Fibroblast of pulmonary artery (primary cell): ENCODE measurements at regions not wholly inside any gene's neighbourhood (a gene's known extent, or its start where the extent isn't known, plus 50 kb on each side); places are given as distances from the start of the nearest gene placed in this dataset.

ENCODE experiments used
- DNase-seq: peaks from one replicate; pipeline ENCODE4 v3.0.0-alpha.2; 2010; ENCODE audit warnings: low read depth
- H3K4me3 ChIP-seq: replicated peaks from 2 replicates; pipeline ENCODE4 v1.5.1; 2011; ENCODE audit warnings: low read depth, mild to moderate bottlenecking, control low read depth, low read length, moderate library complexity
- CTCF ChIP-seq: IDR thresholded peaks from 2 replicates; pipeline ENCODE4 v1.5.1; 2011; ENCODE audit warnings: mild to moderate bottlenecking, control low read depth, low read length, inconsistent platforms; ENCODE audit errors: missing control alignments

GRCh38 chr12:92601680-92602079 lies 101.1 kb upstream of the PLEKHG7 start:
- TF ChIP-seq CTCF = no peak
- DNase-seq = no peak
- no peak overlapping the region for H3K4me3 ChIP-seq

GRCh38 chr12:92601176-92601575 lies 101.6 kb upstream of the PLEKHG7 start:
- TF ChIP-seq CTCF = no peak
- no peak for DNase-seq
- H3K4me3 ChIP-seq = no peak overlapping the region

- DNase-seq = no peak
- no peak overlapping the region for H3K4me3 ChIP-seq
- TF ChIP-seq CTCF = no peak
Measured at GRCh38 chr12:92600052-92600451, 102.7 kb upstream of the PLEKHG7 start.

- no peak for TF ChIP-seq CTCF
- DNase-seq = peak; percentile 62
- H3K4me3 ChIP-seq = no peak overlapping the region
Measured at GRCh38 chr12:92597997-92598396, 104.8 kb upstream of the PLEKHG7 start.

GRCh38 chr12:92597118-92597517 lies 105.7 kb upstream of the PLEKHG7 start:
- H3K4me3 ChIP-seq = no peak overlapping the region
- no peak for DNase-seq
- TF ChIP-seq CTCF = no peak

GRCh38 chr12:92596383-92596782 lies 106.4 kb upstream of the PLEKHG7 start:
- DNase-seq = peak; percentile 49
- no peak for TF ChIP-seq CTCF

GRCh38 chr12:92595663-92596062 lies 107.1 kb upstream of the PLEKHG7 start:
- no peak for TF ChIP-seq CTCF
- DNase-seq = no peak
- no peak overlapping the region for H3K4me3 ChIP-seq

More at GRCh38 chr12:92596383-92596782, 106.4 kb upstream of the PLEKHG7 start:
- no peak overlapping the region for H3K4me3 ChIP-seq
